Esophagus muscularis mucosa (tissue), 3 donors: ENCODE measurements at regions not wholly inside any gene's neighbourhood (a gene's known extent, or its start where the extent isn't known, plus 50 kb on each side); places are given as distances from the start of the nearest gene placed in this dataset.

Experiments used
- CTCF ChIP-seq, 3 experiments: fragments of 200-600 bp in 2 of 3; fragments of 450-650 bp in 1 of 3; sonication (generic) in 2 of 3; IDR thresholded peaks; one replicate each; pipeline ENCODE4 v1.5.1; 2017 to 2019; ENCODE audit warnings: antibody characterized with exemption in 3 of 3, mild to moderate bottlenecking in 2 of 3, moderate library complexity in 1 of 3
- POLR2AphosphoS5 ChIP-seq, 2 donors: sonication (generic); formaldehyde crosslinking; IDR thresholded peaks; one replicate each; pipeline ENCODE4 v1.6.1; 2017; ENCODE audit warnings: antibody characterized with exemption in 2 of 2

GRCh38 chr4:71201817-71202576 is 136.8 kb upstream of the SLC4A4 start:
- TF ChIP-seq CTCF (IDR thresholded peaks at IDR 0.05) (no peak), POLR2AphosphoS5 (IDR thresholded peaks at IDR 0.05) (no peak)
